ENCODE measurements at regions not wholly inside any gene's neighbourhood (a gene's known extent, or its start where the extent isn't known, plus 50 kb on each side); places are given as distances from the start of the nearest gene placed in this dataset.

DNA sequence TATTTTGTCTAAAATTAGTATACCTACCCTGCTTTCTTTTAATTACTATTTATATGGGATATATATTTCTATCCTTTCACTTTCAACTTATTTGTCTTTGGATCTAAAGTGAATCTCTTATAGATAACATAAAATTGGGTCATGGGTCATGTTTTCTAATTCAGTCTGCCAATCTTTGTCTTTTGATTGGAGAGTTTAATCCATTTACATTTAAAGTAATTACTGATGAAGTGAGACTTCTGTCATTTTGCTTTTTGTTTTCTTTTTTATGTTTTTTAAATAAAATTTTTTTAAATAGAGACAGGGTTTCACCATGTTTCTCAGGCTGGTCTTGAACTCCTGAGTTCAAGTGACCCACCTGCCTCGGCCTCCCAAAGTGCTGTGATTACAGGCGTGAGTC is 50.5 kb upstream of the PRDM1 start:
- no peaks in the 10 kb centered on the region for H3K4me1 ChIP-seq (ENCODE audit: control insufficient read depth, insufficient read depth, low read length)
- H3K27me3 ChIP-seq (ENCODE audit: control insufficient read depth, insufficient read depth) = no peaks in the 10 kb centered on the region
- no peak overlapping the region for H3K4me3 ChIP-seq (ENCODE audit: low read length)
- WGBS = 92% methylated on average over 2 of the region's 2 CpGs
- DNase-seq (no peak), ATAC-seq (no peak)
- H3K9me3 ChIP-seq (ENCODE audit: control insufficient read depth, low read length) = no peaks in the 10 kb centered on the region
- no peak overlapping the region for H3K27ac ChIP-seq (ENCODE audit: low read length)
- intact Hi-C loops (cut with DNase I) = no loop called here

- Histone ChIP-seq H3K4me3 (ENCODE audit: low read length) (no peak overlapping the region), H3K9me3 (ENCODE audit: control insufficient read depth, low read length) (no peaks in the 10 kb centered on the region), H3K27ac (ENCODE audit: low read length) (no peak overlapping the region), H3K27me3 (ENCODE audit: control insufficient read depth, insufficient read depth) (no peaks in the 10 kb centered on the region), H3K4me1 (ENCODE audit: control insufficient read depth, insufficient read depth, low read length) (no peaks in the 10 kb centered on the region)
- DNase-seq (no peak), ATAC-seq (no peak)
- WGBS = 87% methylated on average over 2 of the region's 2 CpGs
- intact Hi-C loops (cut with DNase I) = no loop called here
These were observed 52.3 kb upstream of the PRDM1 start for GRCh38 chr6:106033806-106034205.

- no peak for DNase-seq
- no peak overlapping the region for H3K27ac ChIP-seq (ENCODE audit: low read length)
- no peak overlapping the region for H3K4me3 ChIP-seq (ENCODE audit: low read length)
- no peak for ATAC-seq
- no peaks in the 10 kb centered on the region for H3K4me1 ChIP-seq (ENCODE audit: control insufficient read depth, insufficient read depth, low read length)
- H3K27me3 ChIP-seq (ENCODE audit: control insufficient read depth, insufficient read depth) = no peaks in the 10 kb centered on the region
- intact Hi-C loops (cut with DNase I) = no loop called here
- no peaks in the 10 kb centered on the region for H3K9me3 ChIP-seq (ENCODE audit: control insufficient read depth, low read length)
These were observed 58.4 kb upstream of the PRDM1 start for GRCh38 chr6:106027758-106028157.

GRCh38 chr6:106026748-106027715 is 59.1 kb upstream of the PRDM1 start:
- 56% methylated on average over 17 of the region's 17 CpGs for WGBS
- ATAC-seq = no peak
- Histone ChIP-seq H3K9me3 (ENCODE audit: control insufficient read depth, low read length) (no peaks in the 10 kb centered on the region), H3K27ac (ENCODE audit: low read length) (no peak overlapping the region), H3K27me3 (ENCODE audit: control insufficient read depth, insufficient read depth) (no peaks in the 10 kb centered on the region), H3K4me1 (ENCODE audit: control insufficient read depth, insufficient read depth, low read length) (no peaks in the 10 kb centered on the region), H3K4me3 (ENCODE audit: low read length) (no peak overlapping the region)
- DNase-seq = no peak
- intact Hi-C loops (cut with DNase I) = no loop called here

- intact Hi-C loops (cut with DNase I) = no loop called here
- Histone ChIP-seq H3K4me1 (ENCODE audit: control insufficient read depth, insufficient read depth, low read length) (no peaks in the 10 kb centered on the region), H3K4me3 (ENCODE audit: low read length) (no peak overlapping the region), H3K9me3 (ENCODE audit: control insufficient read depth, low read length) (no peaks in the 10 kb centered on the region), H3K27ac (ENCODE audit: low read length) (no peak overlapping the region), H3K27me3 (ENCODE audit: control insufficient read depth, insufficient read depth) (no peaks in the 10 kb centered on the region)
- ATAC-seq = no peak
- no peak for DNase-seq
These were observed 60.5 kb upstream of the PRDM1 start for GRCh38 chr6:106025655-106026054.

GRCh38 chr6:106022801-106023200 is 63.3 kb upstream of the PRDM1 start:
- no peaks in the 10 kb centered on the region for H3K4me1 ChIP-seq (ENCODE audit: control insufficient read depth, insufficient read depth, low read length)
- ATAC-seq (no peak), DNase-seq (no peak)
- no peaks in the 10 kb centered on the region for H3K27me3 ChIP-seq (ENCODE audit: control insufficient read depth, insufficient read depth)
- intact Hi-C loops (cut with DNase I) = no loop called here
- 81% methylated on average over 5 of the region's 5 CpGs for WGBS
- no peaks in the 10 kb centered on the region for H3K9me3 ChIP-seq (ENCODE audit: control insufficient read depth, low read length)
- no peak overlapping the region for H3K4me3 ChIP-seq (ENCODE audit: low read length)
- H3K27ac ChIP-seq (ENCODE audit: low read length) = no peak overlapping the region

GRCh38 chr6:106017454-106017853 is 68.7 kb upstream of the PRDM1 start:
- DNase-seq (no peak), ATAC-seq (no peak)
- no peaks in the 10 kb centered on the region for H3K4me1 ChIP-seq (ENCODE audit: control insufficient read depth, insufficient read depth, low read length)
- H3K27me3 ChIP-seq (ENCODE audit: control insufficient read depth, insufficient read depth) = no peaks in the 10 kb centered on the region
- H3K4me3 ChIP-seq (ENCODE audit: low read length) = no peak overlapping the region
- H3K27ac ChIP-seq (ENCODE audit: low read length) = no peak overlapping the region
- H3K9me3 ChIP-seq (ENCODE audit: control insufficient read depth, low read length) = no peaks in the 10 kb centered on the region
- WGBS = 50% methylated on average over 5 of the region's 5 CpGs
- intact Hi-C loops (cut with DNase I) = no loop called here

GRCh38 chr6:106014955-106015354 is 71.2 kb upstream of the PRDM1 start:
- H3K4me3 ChIP-seq (ENCODE audit: low read length) = no peak overlapping the region
- no peaks in the 10 kb centered on the region for H3K27me3 ChIP-seq (ENCODE audit: control insufficient read depth, insufficient read depth)
- H3K4me1 ChIP-seq (ENCODE audit: control insufficient read depth, insufficient read depth, low read length) = no peaks in the 10 kb centered on the region
- H3K27ac ChIP-seq (ENCODE audit: low read length) = no peak overlapping the region
- intact Hi-C loops (cut with DNase I) = no loop called here
- 49% methylated on average over 2 of the region's 2 CpGs for WGBS
- DNase-seq = no peak
- no peaks in the 10 kb centered on the region for H3K9me3 ChIP-seq (ENCODE audit: control insufficient read depth, low read length)
- no peak for ATAC-seq

GRCh38 chr6:106011476-106011875 is 74.7 kb upstream of the PRDM1 start:
- Histone ChIP-seq H3K27ac (ENCODE audit: low read length) (no peak overlapping the region), H3K27me3 (ENCODE audit: control insufficient read depth, insufficient read depth) (no peaks in the 10 kb centered on the region), H3K9me3 (ENCODE audit: control insufficient read depth, low read length) (no peaks in the 10 kb centered on the region), H3K4me3 (ENCODE audit: low read length) (no peak overlapping the region), H3K4me1 (ENCODE audit: control insufficient read depth, insufficient read depth, low read length) (no peaks in the 10 kb centered on the region)
- no peak for ATAC-seq
- intact Hi-C loops (cut with DNase I) = no loop called here
- 94% methylated on average over 6 of the region's 6 CpGs for WGBS
- no peak for DNase-seq

DNA sequence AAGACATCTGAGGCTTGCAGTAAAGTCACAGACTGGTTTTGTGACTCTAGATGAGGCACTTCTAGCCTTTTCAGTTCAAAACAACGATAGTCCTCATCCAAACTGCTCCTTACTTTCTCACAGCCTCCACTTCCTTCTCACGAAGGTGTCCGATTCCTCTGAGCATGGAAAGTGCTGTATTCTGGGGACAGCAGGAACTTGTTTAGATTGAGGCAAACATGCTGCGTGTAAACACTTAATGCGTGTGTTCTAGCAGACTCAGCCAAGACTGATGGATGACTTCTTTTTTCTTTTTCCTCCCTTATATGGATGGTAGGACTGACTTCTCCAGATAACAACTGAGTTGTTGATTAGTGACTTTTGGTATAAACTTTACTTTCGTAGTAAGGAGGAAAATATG is 80.2 kb upstream of the PRDM1 start:
- WGBS = 49% methylated on average over 6 of the region's 6 CpGs
- no peaks in the 10 kb centered on the region for H3K4me1 ChIP-seq (ENCODE audit: control insufficient read depth, insufficient read depth, low read length)

DNA sequence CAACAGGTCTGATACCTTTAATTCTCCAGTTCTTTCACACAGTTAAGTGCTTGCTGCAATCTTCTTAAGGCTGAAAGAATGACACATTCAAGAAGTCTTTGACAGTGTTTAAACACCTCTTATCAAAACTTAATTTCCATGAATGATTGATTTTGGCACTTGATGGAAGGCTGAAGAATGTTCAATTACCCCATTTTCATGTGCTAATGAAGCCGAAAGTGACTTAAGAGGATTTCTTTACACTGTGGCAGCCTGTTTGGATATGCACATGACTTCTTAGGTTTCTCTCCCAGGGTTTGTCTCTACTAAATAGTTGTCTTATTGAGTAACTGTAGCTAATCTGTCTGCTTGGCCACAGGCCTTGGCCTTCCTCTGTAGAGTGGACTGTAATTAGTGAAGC is 81.1 kb upstream of the PRDM1 start:
- Histone ChIP-seq H3K27ac (ENCODE audit: low read length) (no peak overlapping the region), H3K4me1 (ENCODE audit: control insufficient read depth, insufficient read depth, low read length) (no peaks in the 10 kb centered on the region), H3K9me3 (ENCODE audit: control insufficient read depth, low read length) (no peaks in the 10 kb centered on the region), H3K27me3 (ENCODE audit: control insufficient read depth, insufficient read depth) (no peaks in the 10 kb centered on the region), H3K4me3 (ENCODE audit: low read length) (no peak overlapping the region)
- WGBS = 71% methylated on average over 1 of the region's 1 CpG
- ATAC-seq (no peak), DNase-seq (no peak)
- intact Hi-C loops (cut with DNase I) = no loop called here

More for the DNA sequence above, 80.2 kb upstream of the PRDM1 start:
- Histone ChIP-seq H3K27ac (ENCODE audit: low read length) (no peak overlapping the region), H3K27me3 (ENCODE audit: control insufficient read depth, insufficient read depth) (no peaks in the 10 kb centered on the region), H3K9me3 (ENCODE audit: control insufficient read depth, low read length) (no peaks in the 10 kb centered on the region), H3K4me3 (ENCODE audit: low read length) (no peak overlapping the region)
- no peak for DNase-seq
- no peak for ATAC-seq
- intact Hi-C loops (cut with DNase I) = no loop called here

Measured in right cardiac atrium (tissue), 5 donors.